Subcutaneous abdominal adipose tissue (tissue), 5 donors: ENCODE measurements at regions not wholly inside any gene's neighbourhood (a gene's known extent, or its start where the extent isn't known, plus 50 kb on each side); places are given as distances from the start of the nearest gene placed in this dataset.

Experiments used
- H3K27ac ChIP-seq: one replicate; pipeline ENCODE4 v1.7.0; 2013; ENCODE audit warnings: low read depth, mild to moderate bottlenecking, inconsistent platforms, low read length, moderate library complexity
- H3K27me3 ChIP-seq, 5 donors: one replicate each; pipeline ENCODE4 v1.7.0; 2013; ENCODE audit warnings: low read length in 5 of 5, inconsistent platforms in 1 of 5; ENCODE audit not compliant: control insufficient read depth in 5 of 5, insufficient read depth in 4 of 5
- H3K36me3 ChIP-seq, 5 donors: one replicate each; pipeline ENCODE4 v1.7.0; 2013; ENCODE audit warnings: low read length in 5 of 5; ENCODE audit not compliant: control insufficient read depth in 5 of 5, insufficient read depth in 5 of 5
- H3K4me1 ChIP-seq, 5 donors: one replicate each; pipeline ENCODE4 v1.7.0; 2013; ENCODE audit warnings: low read length in 5 of 5, mild to moderate bottlenecking in 3 of 5, moderate library complexity in 1 of 5; ENCODE audit not compliant: control insufficient read depth in 5 of 5, insufficient read depth in 5 of 5
- H3K4me3 ChIP-seq, 5 donors: one replicate each; pipeline ENCODE4 v1.7.0; 2013; ENCODE audit warnings: low read length in 5 of 5, low read depth in 1 of 5
- H3K9ac ChIP-seq, 5 donors: one replicate each; pipeline ENCODE4 v1.7.0; 2013; ENCODE audit warnings: low read length in 5 of 5, mild to moderate bottlenecking in 4 of 5, moderate library complexity in 3 of 5
- H3K9me3 ChIP-seq, 5 donors: one replicate each; pipeline ENCODE4 v1.7.0; 2013; ENCODE audit warnings: low read length in 5 of 5; ENCODE audit not compliant: control insufficient read depth in 5 of 5
- donor health status: healthy.
- donor health status: healthy.
- donor health status: healthy.
- donor health status: healthy.
- donor health status: healthy.

DNA sequence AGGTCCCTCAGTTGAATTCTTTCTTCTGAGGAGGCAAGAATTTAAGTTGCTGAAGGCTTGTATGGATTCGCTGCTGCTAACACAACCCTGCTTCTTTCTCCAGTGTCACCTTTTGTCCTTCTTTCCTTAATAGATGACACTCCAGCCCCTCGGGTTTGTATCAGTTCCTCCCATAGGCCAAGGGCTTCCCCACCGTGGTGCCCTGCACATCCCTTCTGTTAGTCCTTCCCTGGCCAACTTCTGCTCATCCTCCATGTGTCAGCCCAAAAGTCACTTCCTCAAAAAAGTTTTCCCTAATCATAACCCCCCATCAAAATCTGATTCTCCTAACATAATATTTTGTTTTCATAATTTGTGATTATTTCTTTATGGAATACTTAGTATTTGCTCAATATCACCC, 190.4 kb downstream of the RHOU start:
- no peak overlapping the region for H3K4me3 ChIP-seq
- no peaks in the 10 kb centered on the region for H3K36me3 ChIP-seq
- H3K9me3 ChIP-seq = peaks cover 0 to 4% (median 0%) of the 10 kb centered on the region in 5 donors
- H3K4me1 ChIP-seq = no peaks in the 10 kb centered on the region
- H3K9ac ChIP-seq = no peak overlapping the region
- no peaks in the 10 kb centered on the region for H3K27me3 ChIP-seq
- no peak overlapping the region for H3K27ac ChIP-seq

DNA sequence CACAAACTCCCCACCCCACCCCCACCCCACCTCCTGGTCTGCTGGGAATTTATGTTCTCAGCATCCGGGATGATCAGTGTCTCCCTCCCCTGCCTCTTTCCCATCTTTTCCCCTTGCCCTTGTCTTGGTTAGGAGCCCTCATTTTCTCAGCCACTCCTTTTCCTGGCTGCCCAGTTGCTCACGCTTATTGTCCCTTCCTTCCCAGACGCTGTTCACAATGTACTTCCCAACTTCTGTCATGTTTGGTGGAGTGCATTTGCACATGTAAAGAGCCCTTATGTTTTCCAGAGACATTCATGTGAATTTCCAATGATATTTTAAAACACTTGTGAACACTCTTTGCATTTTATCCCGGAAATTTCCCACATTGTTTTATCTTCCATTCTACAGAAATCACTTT, 192.1 kb downstream of the RHOU start:
- H3K27me3 ChIP-seq = no peaks in the 10 kb centered on the region
- no peaks in the 10 kb centered on the region for H3K4me1 ChIP-seq
- H3K36me3 ChIP-seq = no peaks in the 10 kb centered on the region
- H3K27ac ChIP-seq = no peak overlapping the region
- H3K4me3 ChIP-seq = no peak overlapping the region
- H3K9ac ChIP-seq = no peak overlapping the region
- peaks cover 0 to 4% (median 0%) of the 10 kb centered on the region in 5 donors for H3K9me3 ChIP-seq

DNA sequence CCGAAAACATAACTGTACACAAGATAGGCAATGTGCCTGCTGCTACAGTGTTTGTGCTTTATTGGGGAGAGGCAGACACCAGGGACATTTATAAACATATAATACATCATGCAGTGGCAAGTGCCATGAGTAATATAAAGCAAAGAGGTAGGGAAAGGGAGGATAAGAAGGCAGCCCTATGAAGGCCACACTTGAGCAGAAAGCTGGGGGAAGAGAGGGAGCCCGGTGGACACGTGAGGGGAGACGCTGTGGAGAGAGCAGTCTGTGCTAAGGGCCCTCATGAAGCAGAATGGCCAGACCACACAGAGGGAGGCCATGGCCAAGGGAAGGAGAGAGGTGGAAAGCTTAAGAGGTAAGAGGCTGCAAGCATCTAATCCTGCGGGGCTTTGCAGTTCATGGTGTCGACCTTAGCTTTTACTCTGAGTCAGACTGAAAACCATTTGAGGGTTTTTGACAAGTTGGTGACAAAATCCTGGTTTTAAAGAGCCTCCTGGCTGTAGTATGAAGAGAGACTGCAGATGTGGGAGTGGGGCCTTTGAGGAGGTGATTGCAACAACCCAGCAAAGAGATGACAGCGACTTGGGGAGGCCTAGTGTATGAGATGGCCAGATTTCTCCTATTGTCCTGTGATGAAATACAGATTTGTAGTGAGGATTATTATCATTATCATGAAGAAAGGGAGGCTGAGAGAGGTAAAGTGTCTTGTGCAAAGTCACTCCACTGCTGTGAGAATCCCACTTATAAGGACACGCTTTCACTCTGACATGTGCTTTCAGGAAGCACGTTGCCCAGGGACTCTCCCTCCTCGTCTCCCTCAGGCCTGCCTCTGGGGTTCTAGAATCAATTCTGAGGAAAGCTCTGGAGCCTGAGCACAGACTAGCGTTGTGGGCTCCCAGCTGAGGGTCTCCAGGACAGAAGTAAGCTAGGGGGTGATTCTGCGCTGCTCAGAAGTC, 192.9 kb downstream of the RHOU start:
- H3K9me3 ChIP-seq = peaks cover 0 to 4% (median 0%) of the 10 kb centered on the region in 5 donors
- no peak overlapping the region for H3K9ac ChIP-seq
- H3K27ac ChIP-seq = no peak overlapping the region

DNA sequence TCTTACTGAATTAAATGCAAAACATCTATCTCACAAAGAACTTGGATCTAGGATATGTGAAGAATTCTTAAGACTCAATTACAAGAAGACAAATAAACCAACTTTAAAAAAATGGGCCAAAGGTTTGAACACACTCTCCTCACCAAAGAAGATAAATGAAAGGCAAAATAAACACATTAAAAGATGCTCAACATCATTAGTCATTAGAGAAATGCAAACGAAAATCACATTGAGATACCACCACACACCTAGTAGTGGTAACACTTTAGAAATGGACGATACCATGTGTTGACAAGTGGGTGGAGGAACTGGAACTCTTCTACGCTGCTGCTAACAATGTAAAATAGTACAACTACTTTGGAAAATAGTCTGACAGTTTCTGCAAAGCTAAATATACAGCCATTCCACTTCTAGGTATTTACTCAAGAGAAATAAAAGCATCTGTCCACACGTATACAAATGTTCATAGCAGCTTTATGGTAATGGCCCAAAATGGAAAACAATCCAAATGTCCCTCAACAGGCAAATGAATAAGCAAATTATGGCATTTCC, 194.3 kb downstream of the RHOU start:
- Histone ChIP-seq H3K9me3 (peaks cover 0 to 4% (median 0%) of the 10 kb centered on the region in 5 donors), H3K9ac (no peak overlapping the region), H3K27ac (no peak overlapping the region), H3K4me1 (no peaks in the 10 kb centered on the region), H3K27me3 (no peaks in the 10 kb centered on the region), H3K4me3 (no peak overlapping the region), H3K36me3 (no peaks in the 10 kb centered on the region)

More for the DNA sequence above, 192.9 kb downstream of the RHOU start:
- Histone ChIP-seq H3K36me3 (no peaks in the 10 kb centered on the region), H3K27me3 (no peaks in the 10 kb centered on the region), H3K4me1 (no peaks in the 10 kb centered on the region), H3K4me3 (no peak overlapping the region)

DNA sequence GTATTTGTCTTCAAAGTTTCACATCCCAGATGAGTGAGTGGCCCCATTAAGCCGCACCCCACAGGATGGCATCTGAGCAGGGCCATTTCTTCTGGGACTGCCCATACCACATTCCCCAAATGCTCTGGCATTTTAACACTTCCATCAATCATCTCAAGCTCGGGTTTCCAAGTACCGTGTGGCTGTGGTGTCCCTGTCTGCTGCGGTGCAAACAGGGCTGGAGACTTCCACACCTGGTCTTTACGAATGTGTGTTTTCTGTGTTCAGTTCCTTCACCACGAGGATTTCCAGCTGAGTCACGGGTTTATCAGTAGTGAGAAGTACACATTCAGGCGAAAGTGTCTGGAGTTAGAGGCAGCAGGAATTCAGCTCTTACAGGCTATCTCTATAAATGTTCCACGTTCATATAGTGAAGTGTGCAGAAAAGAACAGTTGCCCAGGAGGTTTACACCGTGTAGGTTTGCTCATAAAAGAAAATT, 195.2 kb downstream of the RHOU start:
- no peak overlapping the region for H3K4me3 ChIP-seq
- no peaks in the 10 kb centered on the region for H3K27me3 ChIP-seq
- no peak overlapping the region for H3K27ac ChIP-seq
- peaks cover 0 to 3% (median 0%) of the 10 kb centered on the region in 5 donors for H3K4me1 ChIP-seq
- no peak overlapping the region for H3K9ac ChIP-seq
- no peaks in the 10 kb centered on the region for H3K36me3 ChIP-seq
- H3K9me3 ChIP-seq = peaks cover 0 to 4% (median 0%) of the 10 kb centered on the region in 5 donors

DNA sequence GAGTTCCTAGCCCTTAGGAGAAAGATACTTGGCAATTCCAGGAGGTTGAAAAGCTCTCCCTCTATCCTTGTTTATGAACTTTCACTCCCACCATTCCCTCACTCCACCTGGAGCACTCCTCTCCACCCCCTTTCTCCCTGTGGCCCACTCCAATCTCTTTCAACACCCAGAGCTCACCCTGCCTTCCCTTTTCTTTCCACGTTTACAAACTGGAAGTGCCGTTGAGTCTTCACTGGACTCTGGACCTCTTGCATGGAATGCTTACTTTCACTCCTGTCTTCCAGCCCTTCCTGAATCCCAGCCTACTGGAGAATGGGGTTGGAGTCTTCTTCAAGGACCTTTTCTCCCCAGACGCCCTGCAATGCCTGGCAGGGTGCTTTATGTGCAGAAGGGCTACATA, 198.5 kb downstream of the RHOU start:
- Histone ChIP-seq H3K27ac (no peak overlapping the region), H3K27me3 (no peaks in the 10 kb centered on the region), H3K9ac (no peak overlapping the region), H3K4me3 (no peak overlapping the region), H3K36me3 (no peaks in the 10 kb centered on the region), H3K9me3 (peaks cover 0 to 4% (median 0%) of the 10 kb centered on the region in 5 donors), H3K4me1 (peaks cover 10 to 31% (median 25%) of the 10 kb centered on the region in 5 donors)

DNA sequence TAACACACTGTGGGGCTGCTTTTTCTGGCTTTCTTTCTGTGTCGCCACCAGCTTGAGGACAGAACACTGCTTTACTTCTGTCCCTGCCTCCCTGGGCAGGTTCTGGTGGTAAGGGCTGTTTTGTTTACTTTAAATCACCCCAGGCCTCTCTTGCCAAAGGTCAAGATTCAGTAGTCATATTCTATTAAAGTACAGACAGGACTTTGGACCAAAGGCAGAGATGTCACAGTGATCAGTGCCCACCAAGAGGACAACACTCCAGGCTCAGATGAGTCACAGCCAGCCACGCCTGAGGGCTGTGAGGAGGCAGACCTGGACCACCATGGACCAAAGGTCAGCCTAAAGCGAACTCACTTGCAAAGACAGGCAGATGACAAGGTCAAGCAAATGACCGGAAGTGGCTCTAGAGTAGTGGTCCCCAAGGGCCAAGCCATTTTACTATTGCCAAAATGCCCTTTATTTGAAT, 200.0 kb downstream of the RHOU start:
- Histone ChIP-seq H3K9ac (no peak overlapping the region), H3K36me3 (no peaks in the 10 kb centered on the region), H3K27ac (no peak overlapping the region), H3K9me3 (no peaks in the 10 kb centered on the region), H3K27me3 (no peaks in the 10 kb centered on the region), H3K4me3 (no peak overlapping the region), H3K4me1 (peaks cover 10 to 38% (median 25%) of the 10 kb centered on the region in 5 donors)

DNA sequence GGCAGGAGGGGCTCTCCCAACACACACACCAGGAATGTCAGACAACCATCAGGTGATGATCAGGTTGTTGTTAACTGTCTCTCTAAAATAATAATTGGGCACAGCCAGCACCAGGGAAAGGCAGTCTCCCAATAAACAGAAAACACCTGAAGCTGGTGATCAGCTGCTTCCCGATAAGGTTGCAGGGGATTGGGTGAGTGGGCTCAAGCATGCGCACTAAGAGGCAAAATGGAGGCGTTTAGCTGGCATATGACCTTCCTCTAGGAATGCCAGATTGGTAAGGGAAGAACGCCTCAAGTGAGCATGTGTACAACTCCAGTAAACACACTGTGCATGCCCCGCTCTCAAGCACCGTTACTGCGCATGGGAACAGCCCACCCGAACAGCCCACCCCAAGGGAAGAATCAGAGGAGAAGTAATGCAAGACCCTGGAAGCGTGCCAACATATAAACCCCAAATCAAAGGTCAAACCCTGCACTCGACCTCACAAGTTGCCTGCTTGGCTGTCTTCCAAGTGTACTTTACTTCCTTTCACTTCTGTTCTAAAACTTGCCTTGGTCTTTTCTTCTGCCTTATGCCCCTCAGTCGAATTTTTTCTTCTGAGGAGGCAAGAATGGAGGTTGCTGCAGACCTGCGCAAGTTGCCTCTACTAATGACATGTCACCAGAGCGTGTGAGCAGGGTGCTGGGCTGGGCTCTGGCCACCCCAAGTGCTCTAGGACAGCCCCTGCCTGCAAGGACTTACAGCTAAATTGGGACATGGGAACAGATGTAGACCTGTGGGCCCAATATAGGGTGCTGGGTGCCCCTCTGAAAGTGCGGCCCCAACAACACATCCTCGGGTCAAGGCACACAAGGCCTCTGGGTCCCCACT, 200.8 kb downstream of the RHOU start:
- no peak overlapping the region for H3K27ac ChIP-seq
- H3K9ac ChIP-seq = no peak overlapping the region
- H3K36me3 ChIP-seq = no peaks in the 10 kb centered on the region
- H3K4me1 ChIP-seq = peaks cover 10 to 43% (median 25%) of the 10 kb centered on the region in 5 donors
- no peaks in the 10 kb centered on the region for H3K27me3 ChIP-seq
- no peaks in the 10 kb centered on the region for H3K9me3 ChIP-seq
- H3K4me3 ChIP-seq = no peak overlapping the region

DNA sequence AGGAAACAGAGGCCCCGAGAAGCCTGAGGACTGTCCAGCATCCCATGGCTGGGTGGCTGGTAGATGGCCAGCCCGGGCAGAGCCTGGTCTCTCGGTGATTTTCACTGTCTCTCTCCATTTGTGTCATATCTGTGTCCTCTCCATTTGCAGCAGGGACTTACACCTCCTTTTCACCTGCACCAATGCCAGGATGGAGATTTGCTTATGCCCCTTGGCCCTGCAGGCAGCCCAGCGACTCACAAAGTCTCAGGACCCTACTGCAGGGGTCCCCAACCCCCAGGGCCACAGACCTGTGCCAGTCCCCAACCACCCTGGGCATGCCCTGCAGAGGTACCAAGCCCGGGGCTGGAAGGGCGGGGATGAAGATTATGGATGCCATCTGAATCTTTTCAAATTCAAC, 201.6 kb downstream of the RHOU start:
- H3K27ac ChIP-seq = no peak overlapping the region
- H3K36me3 ChIP-seq = no peaks in the 10 kb centered on the region
- no peak overlapping the region for H3K4me3 ChIP-seq
- H3K4me1 ChIP-seq = peaks cover 10 to 50% (median 25%) of the 10 kb centered on the region in 5 donors
- H3K9ac ChIP-seq = no peak overlapping the region
- no peaks in the 10 kb centered on the region for H3K27me3 ChIP-seq
- H3K9me3 ChIP-seq = no peaks in the 10 kb centered on the region
